ENCODE measurements at regions not wholly inside any gene's neighbourhood (a gene's known extent, or its start where the extent isn't known, plus 50 kb on each side); places are given as distances from the start of the nearest gene placed in this dataset.

DNA sequence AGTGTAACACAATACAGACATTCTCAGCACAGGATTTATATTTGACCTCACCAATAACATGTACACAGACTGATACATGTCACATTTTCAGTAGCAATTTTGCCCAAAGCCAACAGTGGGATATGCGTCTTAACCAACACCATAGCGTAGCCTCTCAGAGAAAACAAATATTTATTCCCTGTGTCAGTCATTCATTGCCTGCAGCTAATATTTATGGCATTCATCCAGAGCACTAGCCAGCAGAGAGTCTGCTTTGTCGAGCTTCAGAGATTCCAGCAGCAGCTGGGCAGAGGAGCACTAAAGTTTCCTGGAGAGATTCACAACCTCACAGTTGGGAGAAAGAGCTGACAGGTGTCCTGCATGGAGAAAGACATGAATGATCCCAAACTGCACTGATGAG lies 400.7 kb upstream of the DAB1 start:
- TF ChIP-seq FOXP2 (optimal IDR thresholded peaks at IDR 0.05; ENCODE audit: borderline replicate concordance, extremely low read depth, extremely low read length, insufficient read depth) (no peak), TAF1 (IDR thresholded peaks at IDR 0.05; ENCODE audit: borderline replicate concordance, insufficient read depth, low read length) (no peak), POLR2AphosphoS5 (IDR thresholded peaks at IDR 0.05; ENCODE audit: low read depth, low read length) (no peak), SIN3A (IDR thresholded peaks at IDR 0.05; ENCODE audit: borderline replicate concordance, insufficient read depth, low read length) (no peak)
- TF ChIP-seq, protein P1, sequence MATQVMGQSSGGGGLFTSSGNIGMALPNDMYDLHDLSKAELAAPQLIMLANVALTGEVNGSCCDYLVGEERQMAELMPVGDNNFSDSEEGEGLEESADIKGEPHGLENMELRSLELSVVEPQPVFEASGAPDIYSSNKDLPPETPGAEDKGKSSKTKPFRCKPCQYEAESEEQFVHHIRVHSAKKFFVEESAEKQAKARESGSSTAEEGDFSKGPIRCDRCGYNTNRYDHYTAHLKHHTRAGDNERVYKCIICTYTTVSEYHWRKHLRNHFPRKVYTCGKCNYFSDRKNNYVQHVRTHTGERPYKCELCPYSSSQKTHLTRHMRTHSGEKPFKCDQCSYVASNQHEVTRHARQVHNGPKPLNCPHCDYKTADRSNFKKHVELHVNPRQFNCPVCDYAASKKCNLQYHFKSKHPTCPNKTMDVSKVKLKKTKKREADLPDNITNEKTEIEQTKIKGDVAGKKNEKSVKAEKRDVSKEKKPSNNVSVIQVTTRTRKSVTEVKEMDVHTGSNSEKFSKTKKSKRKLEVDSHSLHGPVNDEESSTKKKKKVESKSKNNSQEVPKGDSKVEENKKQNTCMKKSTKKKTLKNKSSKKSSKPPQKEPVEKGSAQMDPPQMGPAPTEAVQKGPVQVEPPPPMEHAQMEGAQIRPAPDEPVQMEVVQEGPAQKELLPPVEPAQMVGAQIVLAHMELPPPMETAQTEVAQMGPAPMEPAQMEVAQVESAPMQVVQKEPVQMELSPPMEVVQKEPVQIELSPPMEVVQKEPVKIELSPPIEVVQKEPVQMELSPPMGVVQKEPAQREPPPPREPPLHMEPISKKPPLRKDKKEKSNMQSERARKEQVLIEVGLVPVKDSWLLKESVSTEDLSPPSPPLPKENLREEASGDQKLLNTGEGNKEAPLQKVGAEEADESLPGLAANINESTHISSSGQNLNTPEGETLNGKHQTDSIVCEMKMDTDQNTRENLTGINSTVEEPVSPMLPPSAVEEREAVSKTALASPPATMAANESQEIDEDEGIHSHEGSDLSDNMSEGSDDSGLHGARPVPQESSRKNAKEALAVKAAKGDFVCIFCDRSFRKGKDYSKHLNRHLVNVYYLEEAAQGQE (IDR thresholded peaks at IDR 0.05; ENCODE audit: insufficient read depth in 1 of 2, low read depth in 2 of 2, low read length in 2 of 2): no peak

- TF ChIP-seq FOXP2 (optimal IDR thresholded peaks at IDR 0.05; ENCODE audit: borderline replicate concordance, extremely low read depth, extremely low read length, insufficient read depth) (no peak), POLR2AphosphoS5 (IDR thresholded peaks at IDR 0.05; ENCODE audit: low read depth, low read length) (no peak), SIN3A (IDR thresholded peaks at IDR 0.05; ENCODE audit: borderline replicate concordance, insufficient read depth, low read length) (no peak)
These were observed 396.7 kb upstream of the DAB1 start for GRCh38 chr1:57820356-57821095.

DNA sequence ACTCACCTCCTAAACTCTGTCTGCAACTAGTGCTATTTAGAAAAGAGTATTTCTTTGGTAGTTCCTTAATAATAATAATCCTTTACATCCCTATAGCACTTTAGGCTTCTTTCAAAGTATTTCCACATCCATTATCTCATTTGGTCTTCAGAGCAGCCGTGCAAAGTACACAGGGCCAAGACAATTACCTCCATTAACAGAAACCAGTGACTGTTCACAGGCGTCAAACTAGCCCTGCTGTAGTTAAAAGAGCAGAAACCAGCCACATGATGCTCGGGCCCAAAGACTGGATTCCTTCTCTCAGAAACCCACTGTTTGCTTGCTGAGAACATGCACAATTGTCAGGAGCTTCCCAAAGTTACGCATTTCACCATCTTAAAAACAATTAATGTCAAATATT lies 396.0 kb upstream of the DAB1 start:
- TF ChIP-seq TAF1 (IDR thresholded peaks at IDR 0.05; ENCODE audit: borderline replicate concordance, insufficient read depth, low read length) (no peak), FOXP2 (optimal IDR thresholded peaks at IDR 0.05; ENCODE audit: borderline replicate concordance, extremely low read depth, extremely low read length, insufficient read depth) (no peak), SIN3A (IDR thresholded peaks at IDR 0.05; ENCODE audit: borderline replicate concordance, insufficient read depth, low read length) (no peak), POLR2AphosphoS5 (IDR thresholded peaks at IDR 0.05; ENCODE audit: low read depth, low read length) (no peak)
- TF ChIP-seq, protein P1 (IDR thresholded peaks at IDR 0.05; ENCODE audit: insufficient read depth in 1 of 2, low read depth in 2 of 2, low read length in 2 of 2): no peak

GRCh38 chr1:57803586-57803985 lies 379.7 kb upstream of the DAB1 start:
- no peak for TF ChIP-seq FOXP2 (optimal IDR thresholded peaks at IDR 0.05; ENCODE audit: borderline replicate concordance, extremely low read depth, extremely low read length, insufficient read depth)
- TF ChIP-seq SIN3A (IDR thresholded peaks at IDR 0.05; ENCODE audit: borderline replicate concordance, insufficient read depth, low read length): no peak
- TF ChIP-seq, protein P1 (IDR thresholded peaks at IDR 0.05; ENCODE audit: insufficient read depth in 1 of 2, low read depth in 2 of 2, low read length in 2 of 2): no peak
- no peak for TF ChIP-seq TAF1 (IDR thresholded peaks at IDR 0.05; ENCODE audit: borderline replicate concordance, insufficient read depth, low read length)
- no peak for TF ChIP-seq POLR2AphosphoS5 (IDR thresholded peaks at IDR 0.05; ENCODE audit: low read depth, low read length)

DNA sequence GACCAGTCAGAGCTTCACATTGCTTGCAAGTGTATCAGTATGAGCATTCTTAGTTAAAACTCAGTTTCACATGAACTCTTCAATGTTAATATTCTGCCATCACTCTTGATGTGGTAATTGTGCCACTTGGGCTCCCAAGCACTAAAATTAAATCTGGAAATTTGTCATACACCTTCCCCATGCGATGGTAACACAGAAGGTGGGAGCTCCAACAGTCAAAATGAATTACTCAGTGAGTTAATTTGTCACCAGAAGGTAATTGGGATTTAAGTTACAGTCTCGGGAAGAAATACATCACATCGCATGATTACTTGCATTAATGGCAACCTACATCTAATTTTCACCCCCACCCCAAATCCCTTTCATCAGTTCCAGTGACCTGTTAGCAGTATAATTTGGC lies 376.5 kb upstream of the DAB1 start:
- no peak for TF ChIP-seq TAF1 (IDR thresholded peaks at IDR 0.05; ENCODE audit: borderline replicate concordance, insufficient read depth, low read length)
- TF ChIP-seq, protein P1 (IDR thresholded peaks at IDR 0.05; ENCODE audit: insufficient read depth in 1 of 2, low read depth in 2 of 2, low read length in 2 of 2): no peak
